ENCODE measurements at regions not wholly inside any gene's neighbourhood (a gene's known extent, or its start where the extent isn't known, plus 50 kb on each side); places are given as distances from the start of the nearest gene placed in this dataset.

GRCh38 chr2:225289659-225290058 is 109.9 kb upstream of the NYAP2 start:
- DNase-seq (ENCODE audit: low read depth): no peak
- H3K4me3 ChIP-seq (ENCODE audit: low read length): no peak overlapping the region
- TF ChIP-seq CTCF (IDR thresholded peaks at IDR 0.05; ENCODE audit: insufficient read depth, low read depth, low read length, missing control alignments): no peak

- DNase-seq (ENCODE audit: low read depth): no peak
- H3K4me3 ChIP-seq (ENCODE audit: low read length): no peak overlapping the region
- TF ChIP-seq CTCF (IDR thresholded peaks at IDR 0.05; ENCODE audit: insufficient read depth, low read depth, low read length, missing control alignments): no peak
Measured at GRCh38 chr2:225288986-225289385, 110.5 kb upstream of the NYAP2 start.

GRCh38 chr2:225282858-225283710 is 116.4 kb upstream of the NYAP2 start:
- DNase-seq (ENCODE audit: low read depth): peak; percentile 40
- TF ChIP-seq CTCF (IDR thresholded peaks at IDR 0.05; ENCODE audit: insufficient read depth, low read depth, low read length, missing control alignments): peak; percentile 87
- no peak overlapping the region for H3K4me3 ChIP-seq (ENCODE audit: low read length)

- no peak for TF ChIP-seq CTCF (IDR thresholded peaks at IDR 0.05; ENCODE audit: insufficient read depth, low read depth, low read length, missing control alignments)
- H3K4me3 ChIP-seq (ENCODE audit: low read length): no peak overlapping the region
Measured at GRCh38 chr2:225276207-225276606, 123.3 kb upstream of the NYAP2 start.

GRCh38 chr2:225275443-225275842 is 124.1 kb upstream of the NYAP2 start:
- no peak for TF ChIP-seq CTCF (IDR thresholded peaks at IDR 0.05; ENCODE audit: insufficient read depth, low read depth, low read length, missing control alignments)
- H3K4me3 ChIP-seq (ENCODE audit: low read length): no peak overlapping the region
- no peak for DNase-seq (ENCODE audit: low read depth)

More at GRCh38 chr2:225276207-225276606, 123.3 kb upstream of the NYAP2 start:
- no peak for DNase-seq (ENCODE audit: low read depth)

GRCh38 chr2:225274751-225275150 is 124.8 kb upstream of the NYAP2 start:
- DNase-seq (ENCODE audit: low read depth): peak; percentile 89
- no peak for TF ChIP-seq CTCF (IDR thresholded peaks at IDR 0.05; ENCODE audit: insufficient read depth, low read depth, low read length, missing control alignments)
- no peak overlapping the region for H3K4me3 ChIP-seq (ENCODE audit: low read length)

- no peak for TF ChIP-seq CTCF (IDR thresholded peaks at IDR 0.05; ENCODE audit: insufficient read depth, low read depth, low read length, missing control alignments)
- no peak overlapping the region for H3K4me3 ChIP-seq (ENCODE audit: low read length)
- peak; percentile 89 for DNase-seq (ENCODE audit: low read depth)
Measured at GRCh38 chr2:225272173-225272572, 127.3 kb upstream of the NYAP2 start.
